ENCODE measurements at regions not wholly inside any gene's neighbourhood (a gene's known extent, or its start where the extent isn't known, plus 50 kb on each side); places are given as distances from the start of the nearest gene placed in this dataset.
A peak's percentile ranks its signal among the peaks of the same experiment; 100 is the strongest.

GRCh38 chr3:30069056-30069455, 537.3 kb upstream of the TGFBR2 start:
- in situ Hi-C loops (cut with HindIII; ENCODE audit: low pct_unique_long_range_greater_than_20kb, low sequenced_read_pairs), result no loop called here
- DNase-seq (ENCODE audit: low read depth in 1 of 2, low spot score in 1 of 2), result no peak
- TF ChIP-seq JUND (IDR thresholded peaks at IDR 0.05; ENCODE audit: low read depth), result no peak

DNA sequence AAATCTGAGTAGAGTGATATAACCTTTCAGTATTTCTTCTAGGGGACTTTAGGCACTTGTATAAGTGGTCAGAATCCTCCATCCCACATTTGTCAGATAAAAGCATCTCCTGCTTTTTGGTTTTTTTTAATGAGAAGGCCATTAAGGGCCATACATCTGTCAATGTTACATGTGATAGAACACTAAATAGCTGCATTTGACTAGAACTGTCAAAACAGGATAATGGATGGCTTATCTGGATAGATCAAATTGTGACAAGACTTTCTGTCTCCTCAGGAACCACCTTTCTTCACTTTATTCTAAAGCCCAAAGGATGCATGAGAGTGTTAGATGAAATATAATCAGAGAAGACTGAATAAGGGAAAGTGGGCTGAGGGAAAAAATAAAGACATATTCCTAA, 533.4 kb upstream of the TGFBR2 start:
- no peak for TF ChIP-seq JUND (IDR thresholded peaks at IDR 0.05; ENCODE audit: low read depth)
- DNase-seq (ENCODE audit: low read depth in 1 of 2, low spot score in 1 of 2), result no peak
- in situ Hi-C loops (cut with HindIII; ENCODE audit: low pct_unique_long_range_greater_than_20kb, low sequenced_read_pairs), result no loop called here

DNA sequence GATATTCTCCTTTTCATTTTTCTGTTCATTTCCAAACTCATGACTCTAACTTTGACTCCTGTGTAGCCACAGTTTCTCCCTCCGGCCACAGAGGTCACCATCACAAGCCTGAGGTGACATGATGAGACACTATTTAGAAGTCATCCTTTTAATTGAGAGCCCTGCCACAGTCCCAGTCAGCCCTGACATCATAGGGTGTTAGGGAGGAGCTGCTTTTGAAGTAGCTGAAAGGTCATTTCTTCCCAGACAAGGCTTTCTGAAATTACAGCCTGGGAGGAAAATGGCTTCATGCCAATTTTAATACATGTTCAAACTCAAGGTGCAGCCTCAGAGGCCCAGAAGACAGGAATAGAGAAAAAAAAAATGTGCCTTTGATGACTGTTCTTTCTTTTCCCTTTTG, 532.8 kb upstream of the TGFBR2 start:
- no peak for DNase-seq (ENCODE audit: low read depth in 1 of 2, low spot score in 1 of 2)
- no peak for TF ChIP-seq JUND (IDR thresholded peaks at IDR 0.05; ENCODE audit: low read depth)
- in situ Hi-C loops (cut with HindIII; ENCODE audit: low pct_unique_long_range_greater_than_20kb, low sequenced_read_pairs), result no loop called here

DNA sequence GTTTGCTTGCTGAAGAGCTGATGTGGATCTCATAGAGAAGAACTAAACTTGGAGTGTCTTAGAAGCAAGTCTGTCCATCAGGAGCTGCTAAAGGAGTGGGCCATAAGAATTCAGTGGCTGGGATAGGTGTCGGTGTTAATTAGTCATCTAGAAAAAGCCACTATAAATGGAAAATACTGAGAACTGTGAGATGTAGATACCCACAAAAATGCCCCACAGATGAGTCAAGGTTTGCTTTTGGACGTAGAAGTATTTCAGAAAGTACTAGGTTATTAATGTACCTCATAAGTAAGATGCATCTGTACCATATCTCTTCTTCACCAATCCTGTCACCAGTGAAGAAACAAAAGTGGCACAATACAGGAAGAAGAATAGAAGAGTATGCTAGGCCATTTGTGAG, 530.9 kb upstream of the TGFBR2 start:
- DNase-seq (ENCODE audit: low read depth in 1 of 2, low spot score in 1 of 2), result no peak
- no peak for TF ChIP-seq JUND (IDR thresholded peaks at IDR 0.05; ENCODE audit: low read depth)
- in situ Hi-C loops (cut with HindIII; ENCODE audit: low pct_unique_long_range_greater_than_20kb, low sequenced_read_pairs), result no loop called here

DNA sequence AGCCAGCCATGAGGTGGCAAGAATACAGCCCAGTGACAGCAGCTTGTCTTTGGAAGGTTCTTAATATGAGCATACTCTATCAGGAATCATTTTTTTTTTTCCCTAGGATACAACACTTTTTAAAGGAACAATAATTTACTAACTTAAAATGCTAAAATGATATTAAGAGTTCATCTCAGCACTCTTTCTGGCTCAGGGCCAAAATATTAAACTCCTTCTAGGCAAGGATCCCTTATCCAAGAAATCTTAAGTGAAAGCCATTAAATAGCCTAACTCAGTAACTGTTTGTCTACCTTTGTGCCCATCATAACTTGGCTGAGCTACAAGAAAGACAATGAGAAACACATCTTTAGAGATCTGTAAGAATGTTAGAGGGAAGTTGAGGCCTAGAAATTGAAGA, 529.5 kb upstream of the TGFBR2 start:
- TF ChIP-seq JUND (IDR thresholded peaks at IDR 0.05; ENCODE audit: low read depth), result no peak

DNA sequence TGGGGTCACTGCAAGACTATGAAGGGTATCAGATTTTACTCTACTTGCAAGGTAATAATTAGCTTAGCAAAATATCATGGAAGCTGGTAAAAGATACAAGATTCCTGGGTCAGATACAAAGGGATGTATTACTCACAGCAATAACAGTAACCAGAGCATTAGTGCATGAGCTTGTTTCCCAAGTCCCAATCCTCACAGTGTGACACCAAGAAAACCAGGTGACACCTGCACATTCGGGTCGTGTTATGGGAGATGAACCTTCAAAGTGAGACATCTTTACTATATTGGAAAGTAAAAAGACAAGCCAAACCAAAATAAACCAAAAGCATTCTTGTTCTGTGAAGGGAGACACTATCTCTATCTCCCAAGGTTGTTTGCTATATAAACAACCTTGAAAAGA, 528.7 kb upstream of the TGFBR2 start:
- in situ Hi-C loops (cut with HindIII; ENCODE audit: low pct_unique_long_range_greater_than_20kb, low sequenced_read_pairs), result no loop called here
- no peak for TF ChIP-seq JUND (IDR thresholded peaks at IDR 0.05; ENCODE audit: low read depth)
- no peak for DNase-seq (ENCODE audit: low read depth in 1 of 2, low spot score in 1 of 2)

More for the DNA sequence above, 529.5 kb upstream of the TGFBR2 start:
- in situ Hi-C loops (cut with HindIII; ENCODE audit: low pct_unique_long_range_greater_than_20kb, low sequenced_read_pairs), result no loop called here
- DNase-seq (ENCODE audit: low read depth in 1 of 2, low spot score in 1 of 2), result no peak

DNA sequence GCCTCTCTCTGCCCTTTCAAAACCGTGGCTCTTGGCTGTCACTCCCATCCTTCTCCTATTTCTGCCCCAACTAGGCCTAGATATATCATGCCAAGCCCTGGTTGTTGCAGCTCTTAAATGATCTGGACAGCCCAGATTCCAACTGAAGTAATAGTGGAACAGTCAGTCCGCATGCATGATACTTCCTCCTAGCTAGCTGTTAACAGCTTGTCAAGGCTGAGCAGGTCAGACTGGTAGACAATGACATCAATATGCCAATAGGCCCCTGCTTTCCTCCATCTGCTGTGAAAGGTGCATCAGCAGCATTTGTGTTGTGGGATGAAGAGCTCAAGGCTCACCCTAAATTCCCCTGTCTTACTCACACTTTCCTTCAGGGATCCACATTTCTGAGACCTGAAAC, 527.7 kb upstream of the TGFBR2 start:
- DNase-seq (ENCODE audit: low read depth in 1 of 2, low spot score in 1 of 2), result peak in 1 of 2 experiments; percentile 12
- in situ Hi-C loops (cut with HindIII; ENCODE audit: low pct_unique_long_range_greater_than_20kb, low sequenced_read_pairs), result no loop called here
- no peak for TF ChIP-seq JUND (IDR thresholded peaks at IDR 0.05; ENCODE audit: low read depth)

DNA sequence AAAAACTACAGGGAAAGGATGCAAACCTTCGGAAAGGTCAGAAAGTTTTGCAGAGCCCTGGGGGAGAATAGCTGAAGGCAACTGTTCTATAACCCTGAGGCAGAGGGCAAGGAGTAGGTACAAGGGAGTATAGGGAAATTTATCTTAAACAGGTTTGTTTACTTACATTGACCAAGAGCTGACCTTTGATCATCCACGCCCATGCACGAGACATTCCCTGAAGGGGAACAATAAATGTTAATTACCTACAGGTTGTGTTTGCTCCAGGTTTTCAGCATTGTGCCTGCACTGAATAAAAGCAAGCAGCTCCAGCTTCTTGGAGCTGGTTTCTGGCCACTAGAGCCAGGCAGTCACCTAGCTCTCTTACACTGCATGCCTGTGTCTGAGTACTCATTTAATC, 524.5 kb upstream of the TGFBR2 start:
- in situ Hi-C loops (cut with HindIII; ENCODE audit: low pct_unique_long_range_greater_than_20kb, low sequenced_read_pairs), result no loop called here
- DNase-seq (ENCODE audit: low read depth in 1 of 2, low spot score in 1 of 2), result no peak
- no peak for TF ChIP-seq JUND (IDR thresholded peaks at IDR 0.05; ENCODE audit: low read depth)

- no peak for TF ChIP-seq JUND (IDR thresholded peaks at IDR 0.05; ENCODE audit: low read depth)
- in situ Hi-C loops (cut with HindIII; ENCODE audit: low pct_unique_long_range_greater_than_20kb, low sequenced_read_pairs), result no loop called here
- no peak for DNase-seq (ENCODE audit: low read depth in 1 of 2, low spot score in 1 of 2)
Measured at GRCh38 chr3:30082652-30083051, 523.7 kb upstream of the TGFBR2 start.

- in situ Hi-C loops (cut with HindIII; ENCODE audit: low pct_unique_long_range_greater_than_20kb, low sequenced_read_pairs), result no loop called here
- no peak for TF ChIP-seq JUND (IDR thresholded peaks at IDR 0.05; ENCODE audit: low read depth)
Measured at GRCh38 chr3:30083315-30083714, 523.1 kb upstream of the TGFBR2 start.

GRCh38 chr3:30084316-30084715, 522.1 kb upstream of the TGFBR2 start:
- in situ Hi-C loops (cut with HindIII; ENCODE audit: low pct_unique_long_range_greater_than_20kb, low sequenced_read_pairs), result no loop called here
- DNase-seq (ENCODE audit: low read depth in 1 of 2, low spot score in 1 of 2), result no peak
- no peak for TF ChIP-seq JUND (IDR thresholded peaks at IDR 0.05; ENCODE audit: low read depth)

More at GRCh38 chr3:30083315-30083714, 523.1 kb upstream of the TGFBR2 start:
- no peak for DNase-seq (ENCODE audit: low read depth in 1 of 2, low spot score in 1 of 2)

GRCh38 chr3:30084971-30085403, 521.4 kb upstream of the TGFBR2 start:
- in situ Hi-C loops (cut with HindIII; ENCODE audit: low pct_unique_long_range_greater_than_20kb, low sequenced_read_pairs), result no loop called here
- DNase-seq (ENCODE audit: low read depth in 1 of 2, low spot score in 1 of 2), result no peak
- no peak for TF ChIP-seq JUND (IDR thresholded peaks at IDR 0.05; ENCODE audit: low read depth)

DNA sequence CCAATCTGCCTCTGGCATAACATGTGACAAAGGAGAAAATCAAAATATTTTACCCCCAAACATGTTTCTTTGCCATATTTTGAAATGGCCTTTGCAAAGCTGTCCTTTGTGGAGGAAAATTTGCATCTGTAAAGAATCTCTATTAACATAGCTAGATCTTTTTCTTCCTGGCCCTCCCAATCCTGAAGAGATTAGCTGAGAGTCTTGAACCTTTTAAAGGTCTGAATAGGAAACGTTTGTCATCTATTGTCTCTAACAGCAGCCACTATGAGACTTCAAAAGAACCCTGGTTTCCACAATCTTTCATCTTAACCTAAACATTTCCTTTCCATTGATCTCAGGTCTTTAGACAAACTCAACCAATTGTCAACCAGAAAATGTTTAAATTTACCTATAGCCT, 520.9 kb upstream of the TGFBR2 start:
- no peak for TF ChIP-seq JUND (IDR thresholded peaks at IDR 0.05; ENCODE audit: low read depth)
- no peak for DNase-seq (ENCODE audit: low read depth in 1 of 2, low spot score in 1 of 2)
- in situ Hi-C loops (cut with HindIII; ENCODE audit: low pct_unique_long_range_greater_than_20kb, low sequenced_read_pairs), result no loop called here

DNA sequence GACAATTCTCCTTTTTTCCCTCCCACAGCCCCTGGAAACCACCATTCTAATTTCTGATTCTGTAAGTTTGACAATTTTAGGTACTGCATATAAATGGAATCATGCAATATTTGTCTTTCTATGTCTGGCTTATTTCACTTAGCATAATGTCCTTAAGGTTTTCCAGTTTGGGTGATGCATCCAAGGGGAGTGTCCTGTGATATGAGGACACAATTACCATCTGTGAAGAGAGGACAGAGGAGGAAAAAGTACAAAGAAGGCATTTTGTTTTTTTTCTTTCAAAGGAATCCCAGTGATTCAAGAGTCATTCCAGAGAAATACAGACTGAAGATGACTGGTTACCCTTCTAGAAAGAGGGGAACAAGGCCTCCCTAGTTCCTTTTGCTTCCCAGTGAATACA, 514.7 kb upstream of the TGFBR2 start:
- TF ChIP-seq JUND (IDR thresholded peaks at IDR 0.05; ENCODE audit: low read depth), result no peak
- in situ Hi-C loops (cut with HindIII; ENCODE audit: low pct_unique_long_range_greater_than_20kb, low sequenced_read_pairs), result no loop called here
- no peak for DNase-seq (ENCODE audit: low read depth in 1 of 2, low spot score in 1 of 2)
